ENCODE measurements at regions not wholly inside any gene's neighbourhood (a gene's known extent, or its start where the extent isn't known, plus 50 kb on each side); places are given as distances from the start of the nearest gene placed in this dataset.

GRCh38 chr3:152218602-152219001 is 50.1 kb upstream of the MBNL1 start:
- TF ChIP-seq FOXK2 (IDR thresholded peaks at IDR 0.05) (no peak), SUZ12 (IDR thresholded peaks at IDR 0.05) (no peak), ELF4 (IDR thresholded peaks at IDR 0.05) (no peak), FOXM1 (IDR thresholded peaks at IDR 0.05; ENCODE audit: borderline replicate concordance) (no peak), ZNF384 (IDR thresholded peaks at IDR 0.05) (no peak), CTBP1 (IDR thresholded peaks at IDR 0.05; ENCODE audit: borderline replicate concordance) (no peak), L3MBTL2 (conservative IDR thresholded peaks at IDR 0.05) (no peak), BHLHE40 (IDR thresholded peaks at IDR 0.05; ENCODE audit: borderline replicate concordance) (no peak), PKNOX1 (IDR thresholded peaks at IDR 0.05) (no peak)
- CTCF ChIA-PET, result interaction anchor here (1.0 kb wide), 1 partner anchor 35 kb away, joined by 3 read pairs; no protein-coding TSS in a partner anchor
- POLR2A ChIA-PET, result no interaction called here
- DNase-seq (ENCODE audit: extremely low spot score), result no peak

All from HEK293T (cell line).